ENCODE measurements at regions not wholly inside any gene's neighbourhood (a gene's known extent, or its start where the extent isn't known, plus 50 kb on each side); places are given as distances from the start of the nearest gene placed in this dataset.
"Not testable (repeated sequence)": the region's sequence is repeated elsewhere in the genome, so short reads cannot be mapped to it uniquely, and the experiment has no call there.

DNA sequence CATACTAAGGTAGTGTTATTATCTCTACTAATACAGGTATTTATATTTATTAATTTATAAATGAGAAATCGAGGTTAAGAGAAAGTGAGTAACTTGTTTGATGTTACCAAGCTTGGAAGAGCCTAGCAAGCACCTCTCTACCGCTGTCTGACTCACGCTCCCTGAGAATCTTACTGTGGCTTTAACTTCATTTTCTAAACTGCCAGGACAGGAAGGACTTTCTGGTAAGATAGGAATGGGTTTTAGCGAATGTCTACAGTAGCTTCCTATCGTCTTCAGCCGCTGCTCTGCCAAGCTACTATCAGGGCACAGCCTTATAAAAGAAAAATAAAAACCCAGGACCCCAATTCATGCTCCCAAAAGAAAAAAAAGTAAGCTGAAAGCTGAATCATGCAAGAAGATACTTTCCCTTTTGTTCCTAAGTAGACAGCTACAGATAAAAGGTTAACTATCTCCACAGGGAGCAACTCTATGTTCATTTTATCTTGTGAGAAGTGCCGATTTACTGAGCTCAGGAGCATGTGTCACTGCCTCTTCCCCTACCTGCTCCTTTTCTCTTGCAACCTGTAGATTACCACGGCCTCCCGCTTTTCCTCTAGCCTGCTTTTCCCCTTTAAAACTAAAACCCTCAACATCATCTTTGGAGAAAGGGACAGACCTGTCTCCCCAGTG lies 60.2 kb downstream of the THNSL1 start:
- DNase-seq (ENCODE audit: low read depth in 3 of 3, low spot score in 2 of 3): no peak

DNA sequence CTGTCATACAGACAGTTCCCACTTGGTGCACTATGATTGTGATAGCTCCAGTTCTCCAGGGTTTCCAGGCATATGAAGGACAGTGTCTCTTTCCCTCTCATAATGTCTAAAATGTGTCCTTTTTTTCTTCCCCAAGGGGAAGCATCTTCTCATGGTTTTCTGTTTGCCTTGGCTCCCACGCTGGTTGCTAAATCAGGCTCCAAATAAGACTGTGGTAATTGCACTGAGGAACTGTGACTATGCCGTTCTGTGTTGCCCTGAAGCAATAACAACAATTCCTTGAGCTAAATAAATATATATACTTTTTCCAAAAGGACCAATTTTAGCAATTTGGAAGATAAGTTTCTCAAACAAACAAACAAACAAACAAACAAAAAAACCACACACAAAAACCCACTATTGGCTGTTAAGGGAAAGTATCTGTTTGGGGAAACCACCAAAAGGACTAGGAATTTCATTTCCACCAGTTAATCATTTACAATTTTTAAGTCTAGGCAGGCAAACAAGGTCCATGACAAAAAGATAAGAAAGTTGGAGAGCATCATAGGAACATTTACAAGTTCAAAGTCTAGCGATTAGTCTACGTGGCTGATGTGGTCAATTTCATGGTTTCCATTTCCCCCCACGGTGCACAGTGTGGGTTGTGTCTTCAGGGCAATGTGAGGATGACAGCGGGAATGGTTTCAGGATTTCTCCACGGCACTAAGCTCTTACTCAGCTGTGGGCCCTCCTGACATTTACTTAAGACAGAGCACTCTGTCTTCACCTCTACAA lies 62.4 kb downstream of the THNSL1 start:
- no peak for DNase-seq (ENCODE audit: low read depth in 3 of 3, low spot score in 2 of 3)

DNA sequence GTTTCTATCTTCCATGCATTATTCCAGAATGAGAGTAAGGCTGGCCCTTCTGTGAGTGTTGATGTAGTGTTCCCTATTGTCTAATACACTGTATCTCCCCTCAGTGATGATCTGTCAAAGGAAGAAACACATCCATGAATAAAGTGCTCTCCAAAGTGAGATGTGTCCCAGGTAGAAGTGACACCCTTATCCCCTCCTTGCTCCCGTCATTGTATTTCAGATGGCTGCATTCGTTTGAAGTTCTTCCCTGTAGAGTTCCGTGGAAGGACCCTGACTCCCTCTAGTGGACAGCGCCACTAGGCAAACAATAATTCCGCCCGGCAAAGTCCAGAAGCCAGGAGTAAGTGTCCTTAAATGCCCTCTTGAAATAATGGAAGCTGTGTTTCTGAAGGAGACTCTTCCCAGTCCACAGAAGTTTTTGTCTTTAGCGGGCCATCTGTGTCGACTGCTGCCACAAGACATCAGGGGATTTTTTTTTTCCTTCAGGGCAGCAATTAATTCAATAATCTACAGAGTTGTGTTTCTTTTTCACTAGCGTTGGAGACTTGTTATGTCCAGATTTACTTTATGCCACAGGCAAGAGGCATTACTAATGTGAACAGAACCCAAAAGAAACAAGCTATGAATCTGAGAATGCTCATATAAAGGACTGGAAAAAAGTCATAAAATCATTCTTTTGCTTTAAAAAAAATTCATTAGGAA lies 64.6 kb downstream of the THNSL1 start:
- DNase-seq (ENCODE audit: low read depth in 3 of 3, low spot score in 2 of 3): peak; percentile 73 to 82 (median 79)

DNA sequence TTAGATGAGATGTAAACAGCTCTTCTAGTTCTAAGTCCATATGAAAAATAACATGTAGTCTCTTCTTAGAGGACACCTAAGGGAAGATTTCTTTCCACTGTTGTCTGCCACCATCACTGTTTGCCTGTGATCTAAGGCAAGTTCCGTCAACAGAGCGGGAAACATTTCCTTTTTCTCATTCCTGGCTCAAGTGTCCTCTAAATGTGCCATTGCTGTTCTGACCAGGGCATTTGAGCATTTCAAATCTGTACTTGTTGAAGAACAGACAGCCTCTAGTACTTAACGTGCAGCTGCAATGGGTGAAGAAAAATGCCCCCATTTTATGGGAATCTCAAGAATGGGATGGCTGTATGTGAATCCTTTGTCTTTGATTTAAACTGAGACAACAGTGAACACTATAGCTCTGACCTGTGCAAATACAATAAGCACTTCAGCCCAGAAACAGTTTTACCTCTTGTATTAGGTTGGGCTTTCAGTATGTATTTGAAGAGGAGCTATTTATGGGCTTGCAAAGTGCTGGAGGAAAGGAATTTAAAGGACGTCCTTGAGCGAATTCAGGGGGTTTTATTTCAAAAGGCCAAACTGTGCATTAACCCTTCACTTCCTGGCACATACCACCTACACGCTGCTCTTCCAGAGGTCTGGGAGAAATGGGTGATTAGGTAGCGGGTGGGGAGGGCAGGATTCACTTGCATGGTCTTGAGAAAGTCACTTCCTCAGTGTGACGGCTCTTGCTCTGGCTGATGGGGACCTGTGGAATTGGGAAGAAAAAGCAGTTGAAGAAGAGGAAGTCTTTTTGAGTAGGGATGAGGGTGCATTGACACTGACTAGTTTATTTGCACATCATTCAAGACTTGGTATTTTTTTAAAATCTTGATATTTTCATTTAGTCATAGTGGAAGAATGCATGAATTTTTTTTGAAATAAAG lies 66.1 kb downstream of the THNSL1 start:
- DNase-seq (ENCODE audit: low read depth in 3 of 3, low spot score in 2 of 3): peak in 1 of 3 donors; percentile 1

DNA sequence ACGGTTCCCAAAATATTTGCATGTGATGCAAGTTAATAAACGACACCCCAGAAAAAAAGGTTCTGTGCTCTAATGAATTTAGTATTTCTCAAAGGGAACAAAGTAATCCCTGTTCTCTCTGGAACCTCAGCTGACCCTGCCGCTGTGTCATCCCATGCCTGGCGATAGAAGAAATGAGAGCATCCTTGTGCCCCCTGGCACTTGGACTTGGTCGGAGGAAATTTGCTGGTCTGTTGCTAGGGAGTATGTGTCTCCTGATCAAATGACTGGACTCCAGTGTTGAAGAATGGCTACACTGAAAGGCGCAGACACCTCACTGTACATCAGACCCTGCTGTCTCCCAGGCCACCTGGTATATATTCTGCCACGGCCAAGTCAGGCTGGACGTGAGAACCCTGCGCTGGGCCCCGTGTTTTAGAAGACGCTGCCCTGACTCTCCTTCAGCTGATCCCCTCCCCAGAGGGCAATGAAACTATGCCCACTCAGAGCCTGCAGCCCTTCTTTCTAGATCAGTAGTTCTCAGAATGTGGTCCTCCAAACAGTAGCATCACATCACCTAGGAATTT lies 67.2 kb downstream of the THNSL1 start:
- DNase-seq (ENCODE audit: low read depth in 3 of 3, low spot score in 2 of 3): no peak

DNA sequence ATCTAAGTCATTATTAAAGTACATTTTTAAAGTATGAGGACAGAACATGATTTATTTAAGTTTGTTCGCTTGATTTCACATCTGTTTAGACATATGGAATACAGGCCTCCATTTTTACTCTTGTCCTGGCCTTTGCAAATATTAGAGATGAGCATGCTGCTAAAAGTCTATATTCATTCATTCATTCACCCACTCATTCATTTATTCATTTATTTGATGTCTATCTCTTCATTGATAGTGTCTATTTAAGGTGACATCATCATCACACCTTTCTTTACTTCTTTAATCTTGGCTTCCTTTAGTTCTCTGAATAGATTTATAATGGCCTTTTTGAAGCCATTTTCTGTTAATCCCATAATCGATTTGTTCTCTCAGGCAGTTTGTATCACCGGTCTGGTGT lies 68.0 kb downstream of the THNSL1 start:
- no peak for DNase-seq (ENCODE audit: low read depth in 3 of 3, low spot score in 2 of 3)

DNA sequence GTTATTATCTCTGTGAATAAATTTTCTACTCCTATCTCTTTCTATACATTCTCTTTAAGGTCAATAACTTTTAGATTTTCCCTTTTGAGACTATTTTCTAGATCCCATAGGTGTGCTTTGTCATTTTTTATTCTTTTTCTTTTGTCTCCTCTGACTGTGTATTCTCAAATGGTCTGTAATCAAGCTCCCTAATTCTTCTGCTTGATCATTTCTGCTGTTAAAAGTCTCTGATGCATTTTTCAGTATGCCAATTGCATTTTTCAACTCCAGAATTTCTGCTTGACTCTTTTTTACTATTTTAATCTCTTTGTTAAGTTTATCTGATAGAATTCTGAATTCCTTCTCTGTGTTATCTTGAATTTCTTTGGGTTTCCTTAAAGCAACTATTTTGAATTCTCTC lies 78.2 kb downstream of the THNSL1 start:
- no peak for DNase-seq (ENCODE audit: low read depth in 3 of 3, low spot score in 2 of 3)

DNA sequence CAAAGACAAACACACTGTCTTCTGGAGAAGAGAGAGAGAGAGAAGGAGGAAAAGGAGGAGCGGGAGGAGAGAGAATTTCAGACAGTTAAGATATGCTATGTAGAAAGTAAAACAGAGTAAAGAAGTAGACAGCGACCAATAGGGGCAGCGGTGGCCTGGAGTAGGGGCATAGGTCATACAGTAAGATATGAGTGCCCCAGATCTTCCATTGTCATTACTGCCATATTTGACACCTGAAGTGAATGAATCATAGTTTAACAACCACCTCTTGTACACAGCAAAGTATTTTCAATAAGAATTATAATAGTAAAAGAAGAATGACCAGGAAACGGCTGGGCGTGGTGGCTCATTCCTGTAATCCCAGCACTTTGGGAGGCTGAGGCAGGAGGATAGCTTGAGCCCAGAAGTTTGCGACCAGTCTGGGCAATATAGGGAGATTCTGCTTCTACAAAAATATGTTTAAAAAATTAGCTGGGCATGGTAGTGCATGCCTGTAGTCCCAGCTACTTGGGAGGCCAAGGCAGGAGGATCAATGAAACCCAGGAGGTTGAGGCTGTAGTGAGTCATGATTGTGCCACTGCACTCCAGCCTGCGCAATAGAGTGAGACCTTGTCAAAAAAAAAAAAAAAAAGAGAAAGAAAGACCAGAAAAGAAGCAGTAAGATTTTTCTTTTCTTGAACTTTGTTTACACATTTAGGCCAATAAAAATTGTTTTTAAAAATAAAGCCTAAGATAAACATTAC lies 77.0 kb upstream of the GPR158 start:
- DNase-seq (ENCODE audit: low read depth in 3 of 3, low spot score in 2 of 3): no peak

DNA sequence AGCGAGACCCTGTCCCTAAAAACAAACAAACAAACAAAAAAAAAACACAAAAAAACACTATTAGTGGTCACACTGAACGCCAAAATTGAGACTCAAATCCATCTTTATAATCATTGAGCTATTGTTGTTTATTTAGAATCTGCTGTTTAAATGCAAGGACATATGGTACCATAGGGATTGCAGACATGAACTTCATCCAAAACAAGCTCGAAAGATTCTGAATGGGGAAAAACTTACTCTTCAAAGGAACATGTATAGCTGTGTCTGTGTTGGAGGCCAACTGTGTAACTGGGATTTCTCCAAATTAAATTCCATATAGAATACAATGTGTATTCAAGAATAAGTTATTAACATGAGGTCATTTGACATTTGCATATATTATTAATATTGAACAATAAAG lies 74.7 kb upstream of the GPR158 start:
- DNase-seq (ENCODE audit: low read depth in 3 of 3, low spot score in 2 of 3): no peak

DNA sequence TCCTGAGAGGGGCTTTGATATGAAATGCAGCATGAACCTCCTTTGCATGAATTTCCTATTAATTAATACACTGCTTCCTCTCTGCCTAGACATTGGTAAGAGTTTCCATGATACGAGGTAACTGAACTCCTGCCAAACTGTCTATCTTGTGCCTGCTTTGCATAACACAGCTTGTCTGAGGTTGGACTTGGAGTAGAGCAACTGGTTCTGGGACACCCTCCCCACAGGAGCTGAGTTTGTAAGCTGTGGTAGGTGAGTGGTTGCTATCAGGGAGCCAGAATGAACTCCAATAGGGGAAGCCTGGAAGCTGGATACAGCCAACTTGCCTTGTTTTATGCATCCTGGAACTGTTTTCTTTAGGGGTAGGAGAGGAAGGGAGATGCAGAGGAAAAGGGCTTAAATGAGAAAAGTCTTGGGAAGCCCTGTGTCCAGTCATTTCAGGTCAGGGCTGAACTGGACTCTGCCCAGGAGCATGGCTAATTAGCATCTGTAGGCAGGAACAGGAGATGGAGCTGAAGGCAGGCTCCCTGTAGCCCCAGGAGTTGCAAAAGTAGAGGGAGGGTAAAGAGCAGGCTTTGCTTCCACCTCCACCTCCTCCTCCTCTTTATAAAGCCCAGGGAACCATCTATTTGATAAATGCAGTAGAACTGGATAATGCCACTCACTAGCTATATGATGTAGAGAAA lies 73.2 kb upstream of the GPR158 start:
- DNase-seq (ENCODE audit: low read depth in 3 of 3, low spot score in 2 of 3): no peak

DNA sequence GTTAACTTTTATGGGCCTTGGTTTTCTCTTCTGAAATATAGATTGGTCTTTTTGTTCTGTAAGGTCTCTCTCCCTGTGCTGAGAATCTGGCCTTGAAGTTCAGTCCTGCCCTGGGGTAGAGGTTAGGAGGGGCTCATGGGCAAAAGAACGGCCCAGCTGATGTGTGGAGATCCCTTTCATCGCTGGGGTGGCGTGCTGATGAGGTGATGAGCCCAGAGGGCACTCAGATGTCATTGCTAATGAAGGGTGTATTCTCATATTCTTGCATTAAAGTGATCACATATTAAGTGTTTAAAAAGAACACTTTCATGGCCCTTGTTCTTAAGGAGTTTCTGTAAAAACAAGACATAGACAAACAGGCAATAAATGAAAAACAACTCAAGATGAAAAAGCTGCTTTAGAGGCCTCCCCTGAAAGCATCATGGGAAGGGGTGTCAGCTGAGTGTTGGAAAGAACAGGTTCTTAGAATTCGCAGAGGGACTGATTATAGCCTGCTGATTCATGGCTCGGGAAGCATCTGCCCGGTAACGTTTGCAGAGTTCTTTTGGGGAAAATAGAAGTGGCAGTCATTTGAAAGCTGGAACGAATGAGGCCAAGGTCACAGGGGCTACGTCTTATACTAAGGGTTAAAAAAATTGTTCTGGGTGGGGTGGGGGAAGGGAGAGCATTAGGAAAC lies 72.5 kb upstream of the GPR158 start:
- no peak for DNase-seq (ENCODE audit: low read depth in 3 of 3, low spot score in 2 of 3)

DNA sequence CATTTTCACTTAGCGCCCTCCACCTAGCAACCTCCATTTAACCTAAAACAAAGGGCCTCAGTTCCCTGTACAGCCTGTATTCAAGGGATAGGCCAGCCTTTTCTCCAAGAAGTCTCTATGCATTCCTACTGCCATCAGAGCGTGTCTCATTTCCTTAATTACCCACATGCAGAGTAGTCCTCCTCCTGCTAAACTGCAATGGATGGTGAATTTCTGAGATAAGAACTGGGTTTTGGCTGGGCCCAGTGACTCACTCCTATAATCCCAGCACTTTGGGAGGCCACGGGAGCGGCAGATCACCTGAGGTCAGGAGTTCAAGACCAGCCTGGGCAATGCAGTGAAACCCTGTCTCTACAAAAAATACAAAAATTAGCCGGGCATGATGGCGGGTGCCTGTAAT lies 71.1 kb upstream of the GPR158 start:
- no peak for DNase-seq (ENCODE audit: low read depth in 3 of 3, low spot score in 2 of 3)

DNA sequence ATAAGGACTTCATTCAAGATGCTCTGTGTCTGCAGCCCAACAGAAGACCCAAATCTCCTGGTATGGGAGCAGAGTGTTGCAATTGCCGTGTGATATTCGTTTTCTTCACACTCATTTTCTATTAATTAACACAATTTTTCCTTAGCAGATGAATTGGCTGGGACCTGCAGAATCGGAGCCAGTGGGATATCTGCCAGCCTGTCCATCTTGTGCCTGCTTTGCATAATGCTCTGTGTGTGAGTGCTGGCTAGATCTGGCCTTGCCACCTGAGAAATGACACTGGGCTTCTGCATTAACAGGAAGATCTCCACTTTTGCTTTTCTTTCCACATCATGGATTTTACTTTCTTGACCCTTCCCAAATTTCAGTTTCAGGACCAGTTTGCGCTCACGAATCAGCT lies 70.4 kb upstream of the GPR158 start:
- no peak for DNase-seq (ENCODE audit: low read depth in 3 of 3, low spot score in 2 of 3)

DNA sequence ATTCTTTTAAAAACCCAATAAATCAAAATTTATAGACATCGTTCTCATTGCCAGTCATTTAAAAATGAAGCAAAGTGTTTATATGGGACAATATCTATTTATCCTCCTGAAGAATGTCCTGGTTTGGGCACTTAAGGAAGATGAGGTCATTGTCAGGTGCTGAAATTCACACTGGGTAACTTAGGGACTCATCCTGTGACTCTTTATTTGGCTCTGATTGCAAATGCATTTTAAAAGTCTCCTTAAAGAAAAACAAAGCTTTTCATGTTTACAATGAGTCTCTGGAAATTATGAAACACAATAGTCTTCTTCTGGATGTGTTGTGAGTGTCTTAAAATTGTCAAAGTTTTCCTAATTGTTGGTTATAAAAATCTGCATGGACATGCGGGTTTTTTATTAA lies 69.5 kb upstream of the GPR158 start:
- DNase-seq (ENCODE audit: low read depth in 3 of 3, low spot score in 2 of 3): no peak

DNA sequence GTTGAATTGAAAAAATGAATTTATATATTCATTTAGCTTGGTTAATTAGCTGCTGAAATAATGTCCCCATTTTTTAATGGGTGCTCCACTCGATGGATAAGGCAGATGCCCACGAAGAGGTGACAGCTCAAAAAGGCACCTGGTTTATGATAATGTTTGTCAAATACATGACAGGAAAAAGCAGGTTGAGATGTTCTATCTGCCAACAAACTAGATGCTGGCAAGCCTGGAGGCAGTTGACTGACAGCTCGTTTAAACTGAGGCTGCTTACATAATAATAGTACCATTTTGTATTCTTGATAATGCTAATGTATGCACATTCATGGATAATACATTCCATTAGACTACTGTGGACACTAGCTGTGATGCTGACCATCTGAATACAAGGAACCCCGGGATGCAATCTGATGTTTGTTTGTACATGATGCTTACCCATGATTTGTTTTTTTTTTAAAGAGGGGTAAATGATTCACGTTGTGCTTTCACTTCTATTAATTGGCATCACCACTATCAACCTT lies 69.0 kb upstream of the GPR158 start:
- no peak for DNase-seq (ENCODE audit: low read depth in 3 of 3, low spot score in 2 of 3)

DNA sequence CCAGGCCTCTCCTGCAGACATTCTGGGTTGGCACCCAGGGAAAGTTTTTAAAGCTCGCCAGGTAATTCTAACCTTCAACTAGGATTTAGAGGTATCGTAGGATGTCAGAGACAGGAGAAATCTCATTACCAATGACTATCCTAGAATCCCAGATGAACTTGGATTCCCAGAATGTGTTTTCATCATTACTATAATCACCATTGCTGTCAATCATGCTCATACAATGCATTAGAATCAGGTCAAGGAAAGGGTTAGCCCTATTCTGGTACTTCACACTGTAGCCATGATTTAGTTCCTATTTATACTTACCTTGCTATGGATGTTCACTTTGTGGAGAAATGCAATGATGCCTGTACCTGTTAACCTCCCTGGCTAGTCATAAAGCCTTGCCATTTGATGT lies 67.0 kb upstream of the GPR158 start:
- DNase-seq (ENCODE audit: low read depth in 3 of 3, low spot score in 2 of 3): no peak

DNA sequence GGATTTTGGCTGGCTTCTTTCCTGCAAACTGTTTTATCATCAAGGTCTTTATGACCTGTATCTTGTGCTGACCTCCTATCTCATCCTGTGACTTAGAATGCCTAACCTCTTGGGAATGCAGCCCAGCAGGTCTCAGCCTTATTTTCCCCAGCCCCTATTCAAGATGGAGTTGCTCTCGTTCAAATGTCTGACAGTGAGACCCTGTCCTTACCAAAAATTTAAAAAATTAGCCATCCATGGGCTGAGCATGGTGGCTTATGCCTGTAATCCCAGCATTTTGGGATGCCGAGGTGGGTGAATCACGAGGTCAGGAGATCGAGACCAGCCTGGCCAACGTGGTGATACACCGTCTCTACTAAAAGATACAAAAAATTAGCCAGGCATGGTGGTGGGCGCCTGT lies 64.9 kb upstream of the GPR158 start:
- DNase-seq (ENCODE audit: low read depth in 3 of 3, low spot score in 2 of 3): not testable (repeated sequence)

DNA sequence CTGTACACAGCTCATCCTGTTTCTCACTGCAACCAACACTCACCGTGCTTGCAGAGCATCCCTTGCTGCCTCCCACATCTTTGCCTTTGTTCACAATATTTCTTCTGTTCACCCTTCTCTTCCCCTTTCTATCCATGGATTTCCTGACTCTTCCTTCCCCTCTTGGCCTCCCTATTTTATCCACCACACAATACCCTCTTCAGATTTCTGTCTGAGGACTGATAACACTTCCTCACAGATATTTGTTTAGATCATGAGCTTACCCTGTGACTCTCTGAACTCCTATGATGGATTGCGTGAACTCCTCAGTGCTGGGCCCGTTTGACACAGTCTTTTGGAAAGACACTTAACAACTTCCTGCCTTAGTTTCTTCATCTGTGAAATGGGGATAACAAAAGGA lies 62.8 kb upstream of the GPR158 start:
- DNase-seq (ENCODE audit: low read depth in 3 of 3, low spot score in 2 of 3): no peak
